COLO829 (cell line): ENCODE measurements at regions not wholly inside any gene's neighbourhood (a gene's known extent, or its start where the extent isn't known, plus 50 kb on each side); places are given as distances from the start of the nearest gene placed in this dataset.
A peak's percentile ranks its signal among the peaks of the same experiment; 100 is the strongest.
"Not testable (repeated sequence)": the region's sequence is repeated elsewhere in the genome, so short reads cannot be mapped to it uniquely, and the experiment has no call there.

Source experiments
- DNase-seq: peaks from one replicate; pipeline ENCODE4 v3.0.0; 2012; ENCODE audit warnings: low spot score

- peak; percentile 37 for DNase-seq
These were observed 56.5 kb upstream of the ORC5 start for GRCh38 chr7:104264285-104264684.

GRCh38 chr7:104267701-104268368 is 60.0 kb upstream of the ORC5 start:
- DNase-seq, result peak; percentile 59

GRCh38 chr7:104271948-104272347 is 56.5 kb upstream of the LHFPL3 start:
- no peak for DNase-seq

GRCh38 chr7:104272767-104273384 is 55.5 kb upstream of the LHFPL3 start:
- peak; percentile 82 for DNase-seq

- DNase-seq, result no peak
These were observed 52.5 kb upstream of the LHFPL3 start for GRCh38 chr7:104275900-104276299.

GRCh38 chr7:104276730-104277129 is 51.7 kb upstream of the LHFPL3 start:
- not testable (repeated sequence) for DNase-seq
